ENCODE measurements at regions not wholly inside any gene's neighbourhood (a gene's known extent, or its start where the extent isn't known, plus 50 kb on each side); places are given as distances from the start of the nearest gene placed in this dataset.

- Histone ChIP-seq H2BK15ac (ENCODE audit: low read depth, low read length) (no peak overlapping the region), H3K9ac (ENCODE audit: extremely low read depth, insufficient read length, low read length) (no peak overlapping the region), H3K79me2 (ENCODE audit: insufficient read depth, low read length) (no peaks in the 10 kb centered on the region), H3K27me3 (ENCODE audit: insufficient read depth, low read length) (no peaks in the 10 kb centered on the region), H2BK12ac (ENCODE audit: insufficient read length, low read depth, low read length) (no peak overlapping the region), H4K8ac (replicated peaks; ENCODE audit: insufficient read length, low read depth, low read length) (no peak overlapping the region), H4K5ac (ENCODE audit: insufficient read length, low read depth, low read length) (no peak overlapping the region), H3K79me1 (ENCODE audit: insufficient read depth, low read depth, low read length, poor library complexity, severe bottlenecking) (no peaks in the 10 kb centered on the region), H2AK5ac (ENCODE audit: insufficient read length, low read length) (no peak overlapping the region), H3K4me2 (ENCODE audit: insufficient read depth, insufficient read length, low read length) (no peak overlapping the region), H3T11ph (ENCODE audit: low read length) (no peak overlapping the region), H2AFZ (ENCODE audit: low read length) (no peak overlapping the region), H2BK20ac (ENCODE audit: low read depth, low read length, poor library complexity, severe bottlenecking) (no peak overlapping the region), H3K9me3 (ENCODE audit: control insufficient read depth, low read depth, low read length) (no peaks in the 10 kb centered on the region), H3K4ac (ENCODE audit: low read depth, low read length) (no peak overlapping the region), H4K20me1 (ENCODE audit: control insufficient read depth, insufficient read depth, insufficient read length) (no peaks in the 10 kb centered on the region), H4K91ac (ENCODE audit: insufficient read length, low read depth, low read length) (no peak overlapping the region), H3K27ac (ENCODE audit: insufficient read length, low read depth, low read length) (no peak overlapping the region), H2BK5ac (ENCODE audit: insufficient read length, low read length) (no peak overlapping the region), H3K18ac (ENCODE audit: insufficient read length, low read depth, low read length) (no peak overlapping the region), H2BK120ac (ENCODE audit: low read depth, low read length, poor library complexity, severe bottlenecking) (no peak overlapping the region), H3K23ac (ENCODE audit: insufficient read length, low read depth, low read length) (no peak overlapping the region), H3K4me1 (ENCODE audit: insufficient read depth, low read length) (peaks cover 5% of the 10 kb centered on the region; the same call in 1 of the 2 replicates), H3K56ac (ENCODE audit: insufficient read length, low read depth, low read length) (no peak overlapping the region), H3K23me2 (ENCODE audit: insufficient read length, low read depth, low read length, poor library complexity, severe bottlenecking) (no peaks in the 10 kb centered on the region), H3K14ac (ENCODE audit: insufficient read depth, low read length) (no peak overlapping the region)
- H3K27ac Mint-ChIP-seq: no peak overlapping the region
- WGBS (ENCODE audit: extremely low coverage, insufficient read length, low lambda C conversion rate): no CpG with 5 or more reads among the region's 3 CpGs
- no peak for TF ChIP-seq CTCF (conservative IDR thresholded peaks at IDR 0.05)
- H3K9me3 Mint-ChIP-seq: peaks cover 0 to 3% of the 10 kb centered on the region in 2 experiments; a peak in 2 of 5 replicates
- H3K36me3 Mint-ChIP-seq (ENCODE audit: insufficient read depth in 1 of 3, low read depth in 3 of 3): peaks cover 0 to 1% (median 0%) of the 10 kb centered on the region in 3 experiments; a peak in 1 of 7 replicates
- no peak for DNase-seq
- H3K27me3 Mint-ChIP-seq (ENCODE audit: low read depth): no peaks in the 10 kb centered on the region; the same call in 1 of the 2 replicates
- peaks cover 18 to 22% of the 10 kb centered on the region in 2 experiments for H3K4me1 Mint-ChIP-seq
- no peak overlapping the region for H3K4me3 Mint-ChIP-seq
These were observed 511.1 kb upstream of the BRINP1 start for GRCh38 chr9:119880361-119880760.

All from H9 (cell line).